ENCODE measurements at regions not wholly inside any gene's neighbourhood (a gene's known extent, or its start where the extent isn't known, plus 50 kb on each side); places are given as distances from the start of the nearest gene placed in this dataset.

GRCh38 chr2:38213619-38214167, 137.7 kb upstream of the CYP1B1 start:
- no peak for ATAC-seq

GRCh38 chr2:38212312-38212711, 136.4 kb upstream of the CYP1B1 start:
- ATAC-seq (no peak), DNase-seq (ENCODE audit: low spot score) (no peak)
- peaks cover 6% of the 10 kb centered on the region for H3K36me3 Mint-ChIP-seq
- peaks cover 25% of the 10 kb centered on the region for H3K9me3 Mint-ChIP-seq
- H3K27me3 Mint-ChIP-seq (ENCODE audit: low read depth) = no peaks in the 10 kb centered on the region
- no peak overlapping the region for H3K27ac Mint-ChIP-seq
- CTCF ChIA-PET = no interaction called here
- H3K4me3 Mint-ChIP-seq = no peak overlapping the region
- POLR2A ChIA-PET = no interaction called here
- TF ChIP-seq NR3C1 (CRISPR knock-in tag; conservative IDR thresholded peaks at IDR 0.05; ENCODE audit: low read depth) (no peak), NFE2L1 (CRISPR knock-in tag; IDR thresholded peaks at IDR 0.05) (no peak), FOXK1 (CRISPR knock-in tag; IDR thresholded peaks at IDR 0.05) (no peak), JAZF1 (CRISPR knock-in tag; IDR thresholded peaks at IDR 0.05) (no peak), ELF4 (CRISPR knock-in tag; IDR thresholded peaks at IDR 0.05; ENCODE audit: low read depth) (no peak), GABPB1 (CRISPR knock-in tag; IDR thresholded peaks at IDR 0.05) (no peak), IRF2 (CRISPR knock-in tag; IDR thresholded peaks at IDR 0.05; ENCODE audit: borderline replicate concordance, low read depth) (no peak), ATF2 (CRISPR knock-in tag; IDR thresholded peaks at IDR 0.05; ENCODE audit: borderline replicate concordance, low read depth) (no peak), SMAD4 (CRISPR knock-in tag; IDR thresholded peaks at IDR 0.05) (no peak), TP53 (CRISPR knock-in tag; IDR thresholded peaks at IDR 0.05) (no peak), ZNF671 (CRISPR knock-in tag; IDR thresholded peaks at IDR 0.05) (no peak), ZNF232 (CRISPR knock-in tag; IDR thresholded peaks at IDR 0.05) (no peak), TEAD1 (CRISPR knock-in tag; IDR thresholded peaks at IDR 0.05) (no peak)
- no peaks in the 10 kb centered on the region for H3K4me1 Mint-ChIP-seq

More at GRCh38 chr2:38213619-38214167, 137.7 kb upstream of the CYP1B1 start:
- DNase-seq (ENCODE audit: low spot score) = no peak
- ChIA-PET POLR2A (no interaction called here), CTCF (no interaction called here)
- Mint-ChIP-seq H3K27me3 (ENCODE audit: low read depth) (peaks cover 5% of the 10 kb centered on the region), H3K9me3 (peaks cover 12% of the 10 kb centered on the region), H3K36me3 (no peaks in the 10 kb centered on the region), H3K4me3 (no peak overlapping the region), H3K4me1 (no peaks in the 10 kb centered on the region), H3K27ac (no peak overlapping the region)
- TF ChIP-seq MLX (CRISPR knock-in tag; IDR thresholded peaks at IDR 0.05) = no peak
- no peak for TF ChIP-seq TEAD4 (CRISPR knock-in tag; IDR thresholded peaks at IDR 0.05)
- no peak for TF ChIP-seq NFATC4 (CRISPR knock-in tag; IDR thresholded peaks at IDR 0.05)
- TF ChIP-seq, protein P1, sequence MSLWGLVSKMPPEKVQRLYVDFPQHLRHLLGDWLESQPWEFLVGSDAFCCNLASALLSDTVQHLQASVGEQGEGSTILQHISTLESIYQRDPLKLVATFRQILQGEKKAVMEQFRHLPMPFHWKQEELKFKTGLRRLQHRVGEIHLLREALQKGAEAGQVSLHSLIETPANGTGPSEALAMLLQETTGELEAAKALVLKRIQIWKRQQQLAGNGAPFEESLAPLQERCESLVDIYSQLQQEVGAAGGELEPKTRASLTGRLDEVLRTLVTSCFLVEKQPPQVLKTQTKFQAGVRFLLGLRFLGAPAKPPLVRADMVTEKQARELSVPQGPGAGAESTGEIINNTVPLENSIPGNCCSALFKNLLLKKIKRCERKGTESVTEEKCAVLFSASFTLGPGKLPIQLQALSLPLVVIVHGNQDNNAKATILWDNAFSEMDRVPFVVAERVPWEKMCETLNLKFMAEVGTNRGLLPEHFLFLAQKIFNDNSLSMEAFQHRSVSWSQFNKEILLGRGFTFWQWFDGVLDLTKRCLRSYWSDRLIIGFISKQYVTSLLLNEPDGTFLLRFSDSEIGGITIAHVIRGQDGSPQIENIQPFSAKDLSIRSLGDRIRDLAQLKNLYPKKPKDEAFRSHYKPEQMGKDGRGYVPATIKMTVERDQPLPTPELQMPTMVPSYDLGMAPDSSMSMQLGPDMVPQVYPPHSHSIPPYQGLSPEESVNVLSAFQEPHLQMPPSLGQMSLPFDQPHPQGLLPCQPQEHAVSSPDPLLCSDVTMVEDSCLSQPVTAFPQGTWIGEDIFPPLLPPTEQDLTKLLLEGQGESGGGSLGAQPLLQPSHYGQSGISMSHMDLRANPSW (CRISPR knock-in tag; conservative IDR thresholded peaks at IDR 0.05; ENCODE audit: low read depth) = no peak
- no peak for TF ChIP-seq ZNF317 (CRISPR knock-in tag; IDR thresholded peaks at IDR 0.05; ENCODE audit: borderline replicate concordance, low read depth)
- no peak for TF ChIP-seq PRRX2 (CRISPR knock-in tag; IDR thresholded peaks at IDR 0.05)
- TF ChIP-seq GABPB1 (CRISPR knock-in tag; IDR thresholded peaks at IDR 0.05) = no peak
- no peak for TF ChIP-seq NR3C1 (CRISPR knock-in tag; conservative IDR thresholded peaks at IDR 0.05; ENCODE audit: low read depth)
- TF ChIP-seq ZNF121 (CRISPR knock-in tag; IDR thresholded peaks at IDR 0.05) = no peak
- TF ChIP-seq JAZF1 (CRISPR knock-in tag; IDR thresholded peaks at IDR 0.05) = no peak
- no peak for TF ChIP-seq MXD4 (CRISPR knock-in tag; IDR thresholded peaks at IDR 0.05; ENCODE audit: borderline replicate concordance)
- TF ChIP-seq ATF2 (CRISPR knock-in tag; IDR thresholded peaks at IDR 0.05; ENCODE audit: borderline replicate concordance, low read depth) = no peak
- TF ChIP-seq ZNF281 (CRISPR knock-in tag; IDR thresholded peaks at IDR 0.05) = no peak
